PC-9 (cell line): ENCODE measurements at regions not wholly inside any gene's neighbourhood (a gene's known extent, or its start where the extent isn't known, plus 50 kb on each side); places are given as distances from the start of the nearest gene placed in this dataset.

Experiments
- EZH2 ChIP-seq: fragments of 200-600 bp; sonication (generic); IDR thresholded peaks from 2 replicates; pipeline ENCODE4 v1.8.0; 2017; ENCODE audit warnings: antibody characterized with exemption, low read depth
- TF ChIP-seq, protein P1 (sequence below): fragments of 200-600 bp; sonication (generic); conservative IDR thresholded peaks from 2 replicates; pipeline ENCODE4 v1.6.1; 2017; ENCODE audit warnings: mixed run types, antibody characterized with exemption, mild to moderate bottlenecking, moderate library complexity

GRCh38 chr2:8096484-8096883 is 585.4 kb upstream of the ID2 start:
- TF ChIP-seq, protein P1, sequence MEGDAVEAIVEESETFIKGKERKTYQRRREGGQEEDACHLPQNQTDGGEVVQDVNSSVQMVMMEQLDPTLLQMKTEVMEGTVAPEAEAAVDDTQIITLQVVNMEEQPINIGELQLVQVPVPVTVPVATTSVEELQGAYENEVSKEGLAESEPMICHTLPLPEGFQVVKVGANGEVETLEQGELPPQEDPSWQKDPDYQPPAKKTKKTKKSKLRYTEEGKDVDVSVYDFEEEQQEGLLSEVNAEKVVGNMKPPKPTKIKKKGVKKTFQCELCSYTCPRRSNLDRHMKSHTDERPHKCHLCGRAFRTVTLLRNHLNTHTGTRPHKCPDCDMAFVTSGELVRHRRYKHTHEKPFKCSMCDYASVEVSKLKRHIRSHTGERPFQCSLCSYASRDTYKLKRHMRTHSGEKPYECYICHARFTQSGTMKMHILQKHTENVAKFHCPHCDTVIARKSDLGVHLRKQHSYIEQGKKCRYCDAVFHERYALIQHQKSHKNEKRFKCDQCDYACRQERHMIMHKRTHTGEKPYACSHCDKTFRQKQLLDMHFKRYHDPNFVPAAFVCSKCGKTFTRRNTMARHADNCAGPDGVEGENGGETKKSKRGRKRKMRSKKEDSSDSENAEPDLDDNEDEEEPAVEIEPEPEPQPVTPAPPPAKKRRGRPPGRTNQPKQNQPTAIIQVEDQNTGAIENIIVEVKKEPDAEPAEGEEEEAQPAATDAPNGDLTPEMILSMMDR: no peak
- TF ChIP-seq EZH2: no peak
